Spinal cord (tissue), 9 donors: ENCODE measurements at regions not wholly inside any gene's neighbourhood (a gene's known extent, or its start where the extent isn't known, plus 50 kb on each side); places are given as distances from the start of the nearest gene placed in this dataset.

Experiments used
- DNase-seq, 6 donors: peaks; one replicate each; pipeline versions ENCODE4 v3.0.0 to v3.0.0-alpha.2; 2013 to 2015; ENCODE audit warnings: low spot score in 6 of 6, low read depth in 4 of 6
- H3K27ac ChIP-seq: one replicate; pipeline ENCODE4 v1.5.1; 2013; ENCODE audit warnings: low read depth, low read length, control low read depth
- H3K27me3 ChIP-seq: one replicate; pipeline ENCODE4 v1.6.1; 2013; ENCODE audit warnings: low read length; ENCODE audit not compliant: control insufficient read depth, insufficient read depth
- H3K36me3 ChIP-seq: one replicate; pipeline ENCODE4 v1.6.1; 2013; ENCODE audit warnings: low read length; ENCODE audit not compliant: control insufficient read depth, insufficient read depth
- H3K4me1 ChIP-seq: one replicate; pipeline ENCODE4 v1.6.1; 2013; ENCODE audit warnings: low read length; ENCODE audit not compliant: control insufficient read depth, insufficient read depth
- H3K4me3 ChIP-seq: one replicate; pipeline ENCODE4 v1.5.1; 2013; ENCODE audit warnings: low read depth, low read length, control low read depth
- H3K9me3 ChIP-seq: one replicate; pipeline ENCODE4 v1.6.1; 2013; ENCODE audit warnings: low read length; ENCODE audit not compliant: control insufficient read depth, insufficient read depth
- WGBS: methylation state at CpG from one replicate; pipeline ENCODE4 v1.1.5; 2013; ENCODE audit warnings: missing lambda C conversion rate; ENCODE audit not compliant: insufficient coverage; 5-methylcytosine and 5-hydroxymethylcytosine counted together
- donor health status: healthy.

- no peak overlapping the region for H3K4me3 ChIP-seq
- 94% methylated on average over 10 of the region's 10 CpGs for WGBS
- no peaks in the 10 kb centered on the region for H3K36me3 ChIP-seq
- peaks cover 4% of the 10 kb centered on the region for H3K4me1 ChIP-seq
- no peak for DNase-seq
- H3K9me3 ChIP-seq: no peaks in the 10 kb centered on the region
- H3K27ac ChIP-seq: no peak overlapping the region
- H3K27me3 ChIP-seq: no peaks in the 10 kb centered on the region
Measured at GRCh38 chr4:184310171-184310567, 92.5 kb upstream of the ENPP6 start.

- DNase-seq: no peak
- Histone ChIP-seq H3K27ac (no peak overlapping the region), H3K4me3 (no peak overlapping the region), H3K4me1 (peaks cover 4% of the 10 kb centered on the region), H3K9me3 (peaks cover 3% of the 10 kb centered on the region), H3K27me3 (no peaks in the 10 kb centered on the region), H3K36me3 (no peaks in the 10 kb centered on the region)
- 88% methylated on average over 6 of the region's 11 CpGs for WGBS
Measured at GRCh38 chr4:184309241-184310170, 91.8 kb upstream of the ENPP6 start.

GRCh38 chr4:184306949-184307348 is 89.3 kb upstream of the ENPP6 start:
- H3K9me3 ChIP-seq: peaks cover 3% of the 10 kb centered on the region
- H3K4me3 ChIP-seq: no peak overlapping the region
- H3K36me3 ChIP-seq: no peaks in the 10 kb centered on the region
- 100% methylated on average over 1 of the region's 3 CpGs for WGBS
- DNase-seq: no peak
- H3K27me3 ChIP-seq: no peaks in the 10 kb centered on the region
- H3K27ac ChIP-seq: no peak overlapping the region
- H3K4me1 ChIP-seq: peaks cover 4% of the 10 kb centered on the region

GRCh38 chr4:184306470-184306869 is 88.8 kb upstream of the ENPP6 start:
- Histone ChIP-seq H3K9me3 (peaks cover 3% of the 10 kb centered on the region), H3K27ac (no peak overlapping the region), H3K4me3 (no peak overlapping the region), H3K27me3 (no peaks in the 10 kb centered on the region), H3K4me1 (peaks cover 4% of the 10 kb centered on the region), H3K36me3 (no peaks in the 10 kb centered on the region)
- DNase-seq: no peak
- no CpG with 5 or more reads among the region's 1 CpG for WGBS

GRCh38 chr4:184300816-184301215 is 83.1 kb upstream of the ENPP6 start:
- Histone ChIP-seq H3K4me3 (no peak overlapping the region), H3K9me3 (peaks cover 3% of the 10 kb centered on the region), H3K4me1 (no peaks in the 10 kb centered on the region), H3K36me3 (no peaks in the 10 kb centered on the region), H3K27ac (no peak overlapping the region), H3K27me3 (no peaks in the 10 kb centered on the region)
- WGBS: no CpG with 5 or more reads among the region's 6 CpGs
- no peak for DNase-seq

GRCh38 chr4:184298254-184298653 is 80.6 kb upstream of the ENPP6 start:
- no peaks in the 10 kb centered on the region for H3K27me3 ChIP-seq
- H3K27ac ChIP-seq: no peak overlapping the region
- H3K4me1 ChIP-seq: no peaks in the 10 kb centered on the region
- peak in 2 of 6 donors; percentile 43 to 54 for DNase-seq
- no peaks in the 10 kb centered on the region for H3K9me3 ChIP-seq
- WGBS: 21% methylated on average over 2 of the region's 3 CpGs
- H3K4me3 ChIP-seq: no peak overlapping the region
- H3K36me3 ChIP-seq: no peaks in the 10 kb centered on the region

GRCh38 chr4:184295206-184295605 is 77.5 kb upstream of the ENPP6 start:
- H3K4me3 ChIP-seq: no peak overlapping the region
- no peaks in the 10 kb centered on the region for H3K4me1 ChIP-seq
- H3K36me3 ChIP-seq: no peaks in the 10 kb centered on the region
- WGBS: 96% methylated on average over 3 of the region's 4 CpGs
- H3K27me3 ChIP-seq: no peaks in the 10 kb centered on the region
- DNase-seq: no peak
- H3K27ac ChIP-seq: no peak overlapping the region
- H3K9me3 ChIP-seq: no peaks in the 10 kb centered on the region

GRCh38 chr4:184294606-184295133 is 77.0 kb upstream of the ENPP6 start:
- WGBS: 73% methylated on average over 5 of the region's 7 CpGs
- H3K9me3 ChIP-seq: no peaks in the 10 kb centered on the region
- no peak overlapping the region for H3K4me3 ChIP-seq
- no peak overlapping the region for H3K27ac ChIP-seq
- no peaks in the 10 kb centered on the region for H3K27me3 ChIP-seq
- no peaks in the 10 kb centered on the region for H3K4me1 ChIP-seq
- no peaks in the 10 kb centered on the region for H3K36me3 ChIP-seq
- no peak for DNase-seq

GRCh38 chr4:184293552-184293951 is 75.9 kb upstream of the ENPP6 start:
- no peaks in the 10 kb centered on the region for H3K4me1 ChIP-seq
- H3K4me3 ChIP-seq: no peak overlapping the region
- no peaks in the 10 kb centered on the region for H3K36me3 ChIP-seq
- H3K27ac ChIP-seq: no peak overlapping the region
- no peaks in the 10 kb centered on the region for H3K9me3 ChIP-seq
- DNase-seq: peak in 2 of 6 donors; percentile 36 to 52
- no peaks in the 10 kb centered on the region for H3K27me3 ChIP-seq
- WGBS: 0% methylated on average over 1 of the region's 6 CpGs

- Histone ChIP-seq H3K27me3 (no peaks in the 10 kb centered on the region), H3K36me3 (no peaks in the 10 kb centered on the region), H3K4me1 (peaks cover 1% of the 10 kb centered on the region), H3K4me3 (no peak overlapping the region), H3K27ac (no peak overlapping the region), H3K9me3 (no peaks in the 10 kb centered on the region)
- WGBS: 20% methylated on average over 1 of the region's 3 CpGs
- DNase-seq: no peak
Measured at GRCh38 chr4:184292877-184293276, 75.2 kb upstream of the ENPP6 start.
